Fibroblast of lung (primary cell): ENCODE measurements at regions not wholly inside any gene's neighbourhood (a gene's known extent, or its start where the extent isn't known, plus 50 kb on each side); places are given as distances from the start of the nearest gene placed in this dataset.
"Not testable (repeated sequence)": the region's sequence is repeated elsewhere in the genome, so short reads cannot be mapped to it uniquely, and the experiment has no call there.

Source experiments
- CTCF ChIP-seq, 2 donors: IDR thresholded peaks in 1 of 2; conservative IDR thresholded peaks in 1 of 2; 1 replicate in 1 of 2; 2 replicates in 1 of 2; pipeline ENCODE4 v1.5.1; 2011 to 2012; ENCODE audit warnings: low read length in 2 of 2, control low read depth in 1 of 2, inconsistent platforms in 1 of 2, low read depth in 1 of 2, mild to moderate bottlenecking in 1 of 2
- EZH2 ChIP-seq: IDR thresholded peaks from 2 replicates; pipeline ENCODE4 v1.5.1; 2012; ENCODE audit warnings: low read length, control low read depth, mild to moderate bottlenecking; ENCODE audit errors: missing control alignments

- TF ChIP-seq CTCF (conservative IDR thresholded peaks at IDR 0.05 in 1 of 2, IDR thresholded peaks at IDR 0.05 in 1 of 2; ENCODE audit: low read depth in 1 of 2, low read length in 2 of 2); EZH2: not testable (repeated sequence)
These were observed 109.8 kb upstream of the NBPF8 start for GRCh38 chr1:120305046-120305445.
